Skeletal muscle tissue (tissue), 3 donors: ENCODE measurements at regions not wholly inside any gene's neighbourhood (a gene's known extent, or its start where the extent isn't known, plus 50 kb on each side); places are given as distances from the start of the nearest gene placed in this dataset.

Experiments
- H3K27ac ChIP-seq: one replicate; pipeline ENCODE4 v1.7.0; 2013; ENCODE audit warnings: mild to moderate bottlenecking, low read depth, low read length, inconsistent platforms
- H3K27me3 ChIP-seq, 3 donors: one replicate each; pipeline ENCODE4 v1.7.0; 2013; ENCODE audit warnings: low read length in 3 of 3; ENCODE audit not compliant: control insufficient read depth in 3 of 3, insufficient read depth in 3 of 3
- H3K36me3 ChIP-seq, 3 donors: one replicate each; pipeline ENCODE4 v1.7.0; 2013; ENCODE audit warnings: low read length in 3 of 3; ENCODE audit not compliant: control insufficient read depth in 3 of 3, insufficient read depth in 3 of 3
- H3K4me1 ChIP-seq, 3 donors: one replicate each; pipeline ENCODE4 v1.7.0; 2013; ENCODE audit warnings: low read length in 3 of 3, mild to moderate bottlenecking in 3 of 3; ENCODE audit not compliant: control insufficient read depth in 3 of 3, insufficient read depth in 3 of 3
- H3K4me3 ChIP-seq, 3 donors: one replicate each; pipeline ENCODE4 v1.7.0; 2013; ENCODE audit warnings: low read length in 3 of 3
- H3K9ac ChIP-seq, 3 donors: one replicate each; pipeline ENCODE4 v1.7.0; 2013; ENCODE audit warnings: low read length in 3 of 3, mild to moderate bottlenecking in 3 of 3, moderate library complexity in 2 of 3, low read depth in 1 of 3
- H3K9me3 ChIP-seq, 3 donors: one replicate each; pipeline ENCODE4 v1.7.0; 2013; ENCODE audit warnings: low read length in 3 of 3; ENCODE audit not compliant: control insufficient read depth in 3 of 3
- donor health status: Osteomylitis.

DNA sequence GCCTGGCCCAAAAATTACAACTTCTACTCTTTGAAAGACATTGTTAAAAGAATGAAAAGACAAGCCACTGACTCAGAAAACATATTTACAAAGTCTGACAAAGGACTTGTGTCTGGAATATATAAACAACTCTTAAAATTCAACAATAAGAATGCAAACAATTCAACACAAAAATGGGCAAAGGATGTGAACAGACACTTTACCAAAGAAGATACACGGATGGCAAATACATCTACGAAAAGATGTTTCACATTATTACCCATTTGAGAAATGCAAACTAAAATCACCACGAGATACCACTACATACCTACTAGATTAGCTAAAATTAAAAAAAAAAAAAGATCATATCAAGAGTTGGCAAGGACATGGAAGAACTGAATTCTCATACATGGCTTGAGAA lies 80.8 kb upstream of the METRNL start:
- no peak overlapping the region for H3K9ac ChIP-seq
- peaks cover 0 to 6% (median 0%) of the 10 kb centered on the region in 3 donors for H3K9me3 ChIP-seq
- H3K27ac ChIP-seq, result no peak overlapping the region
- H3K4me3 ChIP-seq, result no peak overlapping the region
- H3K4me1 ChIP-seq, result no peaks in the 10 kb centered on the region
- peaks cover 0 to 5% (median 0%) of the 10 kb centered on the region in 3 donors for H3K36me3 ChIP-seq
- H3K27me3 ChIP-seq, result no peaks in the 10 kb centered on the region

DNA sequence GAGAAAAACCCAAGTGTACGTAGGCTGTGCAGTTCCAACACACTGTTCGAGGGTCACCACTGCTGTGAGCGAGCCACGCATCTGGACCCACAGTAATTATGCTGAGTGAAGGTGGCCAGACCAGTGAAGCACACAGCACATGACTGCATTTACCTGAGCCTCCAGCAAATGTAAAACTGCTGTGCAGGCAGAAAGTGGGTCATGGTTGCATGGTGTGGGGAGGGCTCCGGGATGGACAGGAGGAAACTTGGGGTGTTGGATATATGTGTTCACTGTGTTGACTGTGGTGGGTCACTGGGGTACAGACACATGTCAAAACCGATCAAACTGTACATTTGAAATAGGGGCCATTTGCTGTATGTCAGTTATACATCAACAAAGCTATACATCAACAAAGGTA lies 78.7 kb upstream of the METRNL start:
- no peak overlapping the region for H3K27ac ChIP-seq
- H3K9ac ChIP-seq, result no peak overlapping the region
- peaks cover 0 to 12% (median 7%) of the 10 kb centered on the region in 3 donors for H3K36me3 ChIP-seq
- no peaks in the 10 kb centered on the region for H3K4me1 ChIP-seq
- no peak overlapping the region for H3K4me3 ChIP-seq
- H3K27me3 ChIP-seq, result no peaks in the 10 kb centered on the region
- H3K9me3 ChIP-seq, result peaks cover 0 to 6% (median 0%) of the 10 kb centered on the region in 3 donors

DNA sequence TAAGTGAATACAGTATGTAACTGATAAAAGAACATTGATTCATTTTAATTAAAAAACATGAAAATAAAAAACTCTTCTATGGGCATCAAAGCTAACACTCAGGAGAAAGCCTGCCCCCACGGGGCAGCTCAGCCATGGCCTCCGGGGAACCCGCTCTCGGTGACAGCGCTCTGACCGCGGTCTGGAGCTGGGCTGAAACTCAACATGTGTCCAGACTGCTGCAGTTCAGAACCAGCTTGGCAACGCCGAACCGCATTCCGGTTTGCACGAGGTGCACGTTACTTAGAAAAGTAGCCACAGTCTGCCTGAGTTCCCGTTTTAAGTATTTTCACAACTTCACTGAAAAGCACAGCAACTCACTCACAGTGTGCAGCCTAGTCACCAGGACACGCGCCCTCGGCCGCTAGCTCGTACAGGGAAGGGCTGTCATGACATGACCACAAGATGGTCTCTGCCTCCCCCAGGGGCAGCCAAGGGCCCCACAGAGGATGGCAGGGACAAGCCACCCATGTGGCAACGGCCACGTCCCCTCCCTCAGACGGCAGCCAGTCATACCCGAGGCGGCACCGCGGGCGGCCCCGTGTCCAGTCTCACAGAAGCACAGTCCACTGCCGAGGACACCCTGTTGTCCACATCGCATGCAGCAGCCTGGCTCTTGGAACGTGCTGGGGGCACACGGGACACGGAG lies 77.1 kb upstream of the METRNL start:
- H3K9me3 ChIP-seq, result peaks cover 0 to 6% (median 0%) of the 10 kb centered on the region in 3 donors
- H3K27ac ChIP-seq, result no peak overlapping the region
- peaks cover 0 to 12% (median 7%) of the 10 kb centered on the region in 3 donors for H3K36me3 ChIP-seq
- no peak overlapping the region for H3K4me3 ChIP-seq
- peaks cover 0 to 12% (median 9%) of the 10 kb centered on the region in 3 donors for H3K4me1 ChIP-seq
- no peaks in the 10 kb centered on the region for H3K27me3 ChIP-seq
- H3K9ac ChIP-seq, result no peak overlapping the region

DNA sequence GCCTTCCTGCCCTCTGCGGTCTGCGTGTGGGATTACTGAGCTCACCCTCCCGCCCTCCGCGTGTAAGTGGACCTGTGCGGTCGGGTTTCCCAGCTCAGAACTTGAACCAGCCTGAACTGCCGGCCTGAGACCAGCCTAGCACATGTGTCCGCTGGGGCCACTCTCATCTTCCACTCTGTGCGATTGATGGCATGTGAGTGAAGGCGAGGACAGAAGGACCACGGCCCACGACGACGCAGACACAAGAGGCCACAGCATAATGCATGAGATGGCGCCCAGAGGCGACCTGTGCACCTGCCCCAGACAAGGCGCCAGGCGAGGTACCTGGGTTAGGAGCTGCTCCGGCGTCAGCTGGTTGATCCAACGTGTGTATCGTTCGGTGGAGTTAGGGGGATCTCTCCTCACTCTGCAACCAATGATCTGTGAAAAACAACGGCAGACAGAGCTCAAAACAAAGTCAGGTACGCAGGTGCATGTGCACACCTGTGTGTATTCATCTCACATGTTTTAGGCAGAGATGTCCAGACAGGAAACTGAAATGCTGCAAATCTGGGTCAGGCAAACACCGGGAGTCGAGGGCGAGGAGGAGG lies 74.5 kb upstream of the METRNL start:
- Histone ChIP-seq H3K9ac (no peak overlapping the region), H3K36me3 (peaks cover 0 to 12% (median 7%) of the 10 kb centered on the region in 3 donors), H3K4me3 (no peak overlapping the region), H3K9me3 (no peaks in the 10 kb centered on the region), H3K27ac (no peak overlapping the region), H3K4me1 (peaks cover 0 to 20% (median 10%) of the 10 kb centered on the region in 3 donors), H3K27me3 (no peaks in the 10 kb centered on the region)

DNA sequence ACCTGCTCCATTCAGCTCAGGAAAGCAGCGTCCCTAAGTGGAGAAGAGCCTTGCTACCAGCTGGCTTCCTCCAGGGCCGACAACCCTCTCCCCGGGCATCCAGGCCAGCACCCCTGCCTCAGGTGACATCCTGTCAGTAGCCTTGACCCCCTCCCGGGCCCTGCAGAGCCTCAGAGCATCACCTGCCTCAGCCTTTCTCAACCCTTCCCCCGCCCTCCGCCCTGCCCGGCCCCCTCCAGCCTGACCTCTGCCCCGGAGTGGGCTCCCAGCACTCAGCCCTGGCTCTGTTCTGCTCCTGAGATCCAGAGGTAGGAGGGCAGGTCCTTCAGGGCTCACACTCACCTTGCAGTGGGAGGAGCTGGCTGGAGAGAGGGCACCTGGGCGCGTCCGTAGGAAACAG lies 73.8 kb upstream of the METRNL start:
- no peak overlapping the region for H3K9ac ChIP-seq
- no peak overlapping the region for H3K4me3 ChIP-seq
- peaks cover 0 to 20% (median 10%) of the 10 kb centered on the region in 3 donors for H3K4me1 ChIP-seq
- no peak overlapping the region for H3K27ac ChIP-seq
- no peaks in the 10 kb centered on the region for H3K9me3 ChIP-seq
- no peaks in the 10 kb centered on the region for H3K27me3 ChIP-seq
- peaks cover 0 to 12% (median 7%) of the 10 kb centered on the region in 3 donors for H3K36me3 ChIP-seq

DNA sequence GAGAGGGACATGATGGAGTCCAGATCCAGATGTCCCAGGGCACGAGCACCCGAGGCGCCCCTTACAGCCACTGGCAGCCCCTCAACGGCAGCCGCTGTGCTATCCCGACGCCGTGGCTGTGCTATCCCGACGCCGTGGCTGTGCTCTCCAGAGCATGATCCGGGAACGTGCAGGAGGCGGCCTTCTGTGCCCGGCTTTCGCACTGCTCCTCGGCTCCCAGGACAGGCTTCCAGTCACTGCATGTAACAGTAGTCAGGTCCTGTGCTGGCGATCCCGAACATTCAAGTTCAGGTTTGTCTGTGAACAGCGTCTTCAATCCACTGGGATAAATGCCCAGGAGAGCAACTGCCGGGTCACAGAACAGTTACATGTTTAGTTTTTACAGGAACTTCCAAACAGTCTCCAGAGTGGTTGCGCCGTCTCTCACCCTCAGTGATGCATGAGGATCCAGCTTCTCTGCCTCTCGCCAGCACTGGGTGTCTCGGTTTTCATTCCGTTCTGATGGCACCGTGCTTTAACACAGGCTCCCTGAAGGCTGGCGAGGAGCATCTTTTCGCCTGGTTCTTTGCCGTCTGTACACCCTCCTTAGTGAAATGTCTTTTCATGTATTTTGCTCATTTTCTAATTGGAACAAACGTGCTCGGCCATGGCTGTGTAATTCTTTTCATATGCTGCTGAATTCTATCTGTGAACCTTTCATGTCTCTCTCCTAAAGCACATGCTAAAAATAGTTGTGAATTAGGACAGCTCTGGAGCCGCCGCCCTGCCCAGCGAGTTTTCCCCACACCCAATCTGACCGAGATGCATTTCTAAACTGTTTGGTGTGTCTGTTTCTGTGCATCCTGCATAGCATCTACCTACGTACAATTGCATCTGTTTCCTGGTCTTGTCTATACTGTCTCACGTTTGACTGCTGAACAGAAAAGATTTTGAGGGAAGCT lies 72.6 kb upstream of the METRNL start:
- Histone ChIP-seq H3K4me3 (peak overlapping the region; percentile 3 to 37 (median 7)), H3K36me3 (peaks cover 0 to 12% (median 7%) of the 10 kb centered on the region in 3 donors), H3K27ac (no peak overlapping the region), H3K4me1 (peaks cover 0 to 20% (median 10%) of the 10 kb centered on the region in 3 donors), H3K27me3 (no peaks in the 10 kb centered on the region), H3K9ac (peak overlapping the region in 2 of 3 donors; percentile 34 to 40), H3K9me3 (no peaks in the 10 kb centered on the region)

DNA sequence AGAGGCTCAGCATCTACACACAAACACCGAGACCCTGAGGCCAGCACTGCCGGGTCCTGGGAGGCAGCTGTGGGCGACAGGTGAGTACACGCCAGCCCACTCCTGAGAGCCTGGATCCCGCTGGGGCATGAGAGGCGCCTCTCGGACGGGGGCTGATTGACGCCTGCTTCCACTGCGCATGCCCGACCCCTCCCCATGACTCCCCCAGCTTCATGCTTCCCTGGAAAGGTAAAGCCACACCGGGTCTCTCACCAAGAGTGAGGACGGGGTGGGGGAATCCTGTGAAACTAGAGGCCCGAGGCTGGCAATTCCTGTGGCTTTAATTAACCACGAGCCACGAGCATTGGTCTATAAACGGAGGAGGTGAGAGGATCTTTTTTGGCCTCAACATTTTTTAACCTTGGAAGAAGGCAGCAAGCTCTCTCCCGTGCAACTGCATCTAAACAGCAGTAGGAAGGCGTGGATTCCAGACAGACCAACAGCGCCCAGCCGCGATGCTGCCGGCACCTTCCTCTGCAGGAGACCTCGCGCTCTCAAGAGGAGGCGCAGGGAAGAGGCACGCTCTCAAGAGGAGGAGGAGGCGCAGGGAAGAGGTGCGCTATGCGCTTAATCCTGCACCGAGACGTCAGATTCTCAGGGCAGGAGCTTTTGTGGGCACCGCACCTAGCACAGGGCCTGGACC lies 71.8 kb upstream of the METRNL start:
- peaks cover 0 to 7% (median 6%) of the 10 kb centered on the region in 3 donors for H3K36me3 ChIP-seq
- peaks cover 0 to 20% (median 10%) of the 10 kb centered on the region in 3 donors for H3K4me1 ChIP-seq
- peak overlapping the region in 1 of 3 donors; percentile 1 for H3K4me3 ChIP-seq
- no peak overlapping the region for H3K9ac ChIP-seq
- H3K27ac ChIP-seq, result no peak overlapping the region
- no peaks in the 10 kb centered on the region for H3K9me3 ChIP-seq
- H3K27me3 ChIP-seq, result no peaks in the 10 kb centered on the region

DNA sequence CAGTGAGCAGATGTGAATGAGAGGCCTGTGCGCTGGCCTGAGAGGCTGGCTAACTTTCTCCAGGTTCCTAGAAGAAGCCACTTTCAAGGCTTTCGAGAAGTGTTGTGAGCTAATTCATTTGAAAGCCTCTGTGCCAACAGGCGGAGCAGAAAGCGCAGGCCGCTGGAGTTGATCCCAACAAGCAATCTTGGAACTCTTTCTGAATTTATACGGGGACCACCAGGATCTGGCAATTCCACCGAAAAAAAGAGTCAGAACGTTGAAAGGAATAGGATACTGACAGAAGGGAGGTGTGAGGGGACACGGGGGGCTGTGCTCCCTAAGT lies 71.3 kb upstream of the METRNL start:
- Histone ChIP-seq H3K9ac (no peak overlapping the region), H3K27me3 (no peaks in the 10 kb centered on the region), H3K4me3 (no peak overlapping the region), H3K4me1 (peaks cover 0 to 20% (median 10%) of the 10 kb centered on the region in 3 donors), H3K36me3 (peaks cover 0 to 7% (median 6%) of the 10 kb centered on the region in 3 donors), H3K27ac (no peak overlapping the region), H3K9me3 (no peaks in the 10 kb centered on the region)

DNA sequence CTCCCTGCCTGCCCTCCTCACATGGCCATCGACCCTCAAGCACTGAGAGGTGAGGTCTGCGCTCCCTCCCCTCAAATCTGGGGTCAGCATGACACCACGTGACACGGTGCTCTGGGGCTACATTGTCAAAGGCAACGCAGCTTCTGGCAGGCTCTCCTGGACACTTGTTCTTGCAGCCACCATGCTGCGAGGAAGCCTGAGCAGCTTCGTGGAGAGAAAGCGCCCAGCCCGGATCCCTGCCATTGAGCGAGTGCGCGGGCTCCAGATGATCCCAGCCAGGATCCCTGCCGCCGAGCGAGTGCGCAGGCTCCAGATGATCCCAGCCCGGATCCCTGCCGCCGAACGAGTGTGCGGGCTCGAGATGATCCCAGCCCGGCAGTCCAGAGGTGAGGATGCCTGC lies 70.9 kb upstream of the METRNL start:
- H3K4me3 ChIP-seq, result no peak overlapping the region
- no peaks in the 10 kb centered on the region for H3K27me3 ChIP-seq
- H3K9ac ChIP-seq, result no peak overlapping the region
- no peak overlapping the region for H3K27ac ChIP-seq
- peaks cover 0 to 7% (median 6%) of the 10 kb centered on the region in 3 donors for H3K36me3 ChIP-seq
- H3K4me1 ChIP-seq, result peaks cover 0 to 20% (median 10%) of the 10 kb centered on the region in 3 donors
- H3K9me3 ChIP-seq, result no peaks in the 10 kb centered on the region
